K562 (cell line): ENCODE measurements at regions not wholly inside any gene's neighbourhood (a gene's known extent, or its start where the extent isn't known, plus 50 kb on each side); places are given as distances from the start of the nearest gene placed in this dataset.

Experiments
- ATAC-seq: fragments of 200-7000 bp; cut with Tn5 transposase; 3 replicates; pipeline ENCODE4 v1.9.1; 2020; ENCODE audit warnings: moderate library complexity
- BruUV-seq: library from RNA; stranded (reverse); fragments of 400-500 nt; replicated peaks from 2 replicates; lab custom pipeline; 2021; lab: Mats Ljungman, UMichigan
- CTCF ChIA-PET: fragments of 300-600 bp; formaldehyde crosslinking; extraction: SDS; loops from one replicate; lab custom pipeline; 2021; ENCODE audit warnings: low intra/inter-chr PET ratio; lab: Yijun Ruan, JAX
- POLR2A ChIA-PET: fragments of 300-600, 350-650 bp; sonication (Branson Sonifier 250); formaldehyde crosslinking; extraction: SDS; loops from one replicate; lab custom pipeline; 2021; ENCODE audit warnings: antibody characterized with exemption, inconsistent platforms; lab: Yijun Ruan, JAX
- DNase-seq, 4 experiments: peaks; one replicate each; pipeline versions ENCODE4 v3.0.0 to v3.0.0-alpha.2; 2011 to 2018; ENCODE audit warnings: low spot score in 3 of 4, mixed read lengths in 3 of 4; ENCODE audit errors: extremely low read depth in 1 of 4
- FAIRE-seq: peaks from 2 replicates; lab custom pipeline; 2011; peaks lifted over from hg19 to GRCh38; lab: Jason Lieb, UNC
- H2AFZ ChIP-seq: 2 replicates; pipeline ENCODE4 v1.6.0; 2011; ENCODE audit warnings: low read depth, low read length, control low read depth, inconsistent platforms
- H3K27ac ChIP-seq: fragments of 200-600 bp; 3 replicates; pipeline ENCODE4 v1.8.0; 2011; ENCODE audit warnings: low read depth, mild to moderate bottlenecking, control low read depth, inconsistent platforms, low read length, moderate library complexity, mixed read lengths; ENCODE audit errors: extremely low read depth
- H3K27me3 ChIP-seq, 2 experiments: fragments of 300-600 bp in 1 of 2; 2 replicates in 1 of 2; 3 replicates in 1 of 2; pipeline versions ENCODE4 v1.6.0 to v1.8.0; 2011; ENCODE audit warnings: inconsistent platforms in 2 of 2, low read length in 2 of 2, mild to moderate bottlenecking in 1 of 2, mixed read lengths in 1 of 2, moderate library complexity in 1 of 2; ENCODE audit not compliant: control insufficient read depth in 2 of 2, insufficient read depth in 2 of 2
- H3K36me3 ChIP-seq: fragments of 300-600 bp; 3 replicates; pipeline ENCODE4 v1.8.0; 2011; ENCODE audit warnings: mild to moderate bottlenecking, low read length, inconsistent platforms; ENCODE audit not compliant: control insufficient read depth, insufficient read depth
- H3K4me1 ChIP-seq, 2 experiments: fragments of 200-600 bp in 1 of 2; replicated peaks in 1 of 2; 2 replicates in 1 of 2; 3 replicates in 1 of 2; pipeline versions ENCODE4 v1.5.1 to v1.8.0; 2011; ENCODE audit warnings: inconsistent platforms in 2 of 2, low read length in 2 of 2, mild to moderate bottlenecking in 1 of 2, mixed read lengths in 1 of 2, moderate library complexity in 1 of 2; ENCODE audit not compliant: control insufficient read depth in 2 of 2, insufficient read depth in 2 of 2
- H3K4me2 ChIP-seq: 2 replicates; pipeline ENCODE4 v1.6.1; 2011; ENCODE audit warnings: low read length, control low read depth, inconsistent platforms, mixed read lengths; ENCODE audit not compliant: insufficient read depth
- H3K4me3 ChIP-seq: fragments of 200-600 bp; sonication (generic), shearing (Covaris generic); 2 replicates; pipeline ENCODE4 v1.5.1; 2016; ENCODE audit warnings: control low read depth, inconsistent platforms
- H3K79me2 ChIP-seq: fragments of 200-600 bp; 3 replicates; pipeline ENCODE4 v1.8.0; 2011; ENCODE audit warnings: low read length, inconsistent platforms; ENCODE audit not compliant: control insufficient read depth, insufficient read depth
- H3K9ac ChIP-seq, 2 experiments: 2 replicates each; pipeline versions ENCODE4 v1.6.0 to v1.6.1; 2011; ENCODE audit warnings: low read depth in 2 of 2, low read length in 2 of 2, control low read depth in 1 of 2, inconsistent platforms in 1 of 2, mild to moderate bottlenecking in 1 of 2, mixed read lengths in 1 of 2; ENCODE audit not compliant: insufficient read depth in 1 of 2
- H3K9me1 ChIP-seq: one replicate; pipeline ENCODE4 v1.6.0; 2011; ENCODE audit warnings: inconsistent platforms, mild to moderate bottlenecking, low read length, moderate library complexity; ENCODE audit not compliant: control insufficient read depth, insufficient read depth
- H3K9me3 ChIP-seq: replicated peaks from 2 replicates; pipeline ENCODE4 v1.5.1; 2011; ENCODE audit warnings: low read depth, low read length, inconsistent platforms; ENCODE audit not compliant: control insufficient read depth, insufficient read depth
- H4K20me1 ChIP-seq: replicated peaks from 2 replicates; pipeline ENCODE4 v1.6.1; 2011; ENCODE audit warnings: low read length, inconsistent platforms, mixed read lengths; ENCODE audit not compliant: control insufficient read depth, insufficient read depth
- CBFB ChIP-seq: sonication (generic); formaldehyde crosslinking; IDR thresholded peaks from 2 replicates; pipeline ENCODE4 v1.4.0; 2020; ENCODE audit warnings: mild to moderate bottlenecking, missing genetic modification reagents
- CREB3L1 ChIP-seq: fragments of 450-650 bp; IDR thresholded peaks from 2 replicates; pipeline ENCODE4 v1.6.1; 2014; ENCODE audit warnings: low read depth, mild to moderate bottlenecking, moderate library complexity, borderline replicate concordance
- HDAC3 ChIP-seq: fragments of 450-650 bp; IDR thresholded peaks from 2 replicates; pipeline ENCODE4 v1.6.1; 2018; ENCODE audit warnings: borderline replicate concordance, mild to moderate bottlenecking, moderate library complexity; ENCODE audit not compliant: partially characterized antibody
- POU5F1 ChIP-seq: fragments of 150-350 bp; IDR thresholded peaks from 2 replicates; pipeline ENCODE4 v1.6.1; 2014; ENCODE audit warnings: borderline replicate concordance, low read length, low read depth, mild to moderate bottlenecking; ENCODE audit not compliant: partially characterized antibody
- SPI1 ChIP-seq: IDR thresholded peaks from 2 replicates; pipeline ENCODE4 v1.6.1; 2011; ENCODE audit warnings: low read depth, low read length, control low read depth, borderline replicate concordance
- TFE3 ChIP-seq: fragments of 450-650 bp; formaldehyde crosslinking; IDR thresholded peaks from 2 replicates; pipeline ENCODE4 v1.4.0; 2020; ENCODE audit warnings: mild to moderate bottlenecking, mixed read lengths
- USF1 ChIP-seq: sonication (generic); formaldehyde crosslinking; IDR thresholded peaks from 2 replicates; pipeline ENCODE4 v1.9.0; 2022; ENCODE audit warnings: mild to moderate bottlenecking, missing genetic modification reagents
- ZFP1 ChIP-seq: fragments of 450-650 bp; formaldehyde crosslinking; IDR thresholded peaks from 2 replicates; pipeline ENCODE4 v1.4.0; 2020; ENCODE audit warnings: mild to moderate bottlenecking, mixed read lengths
- WGBS: fragments of 100-300 bp; shearing (Covaris generic); methylation state at CpG from one replicate; pipeline ENCODE4 v1.1.6; 2016; ENCODE audit warnings: low coverage, mixed read lengths; ENCODE audit not compliant: insufficient coverage; ENCODE audit errors: missing lambda C conversion rate; 5-methylcytosine and 5-hydroxymethylcytosine counted together
- in situ Hi-C: fragments of 300-500 bp; cut with MboI; formaldehyde crosslinking; loops from 4 replicates; pipeline ENCODE4 v1.15.0; 2018; ENCODE audit warnings: inconsistent platforms, mixed read lengths
- intact Hi-C: fragments of 100-400 bp; cut with micrococcal nuclease; formaldehyde crosslinking; loops from 2 replicates; pipeline ENCODE4 v1.14.2; 2022

GRCh38 chr6:12356983-12357972 is 67.1 kb downstream of the EDN1 start:
- H4K20me1 ChIP-seq = no peaks in the 10 kb centered on the region
- no peak for TF ChIP-seq HDAC3
- peak; percentile 86 for TF ChIP-seq SPI1
- under 1% methylated on average over 11 of the region's 11 CpGs for WGBS
- ChIA-PET POLR2A (interaction anchor here (0.7 kb wide), 1 partner anchor 1250 kb away, joined by 4 read pairs; no protein-coding TSS in a partner anchor), CTCF (no interaction called here)
- no TSS peak for BruUV-seq
- ATAC-seq (no peak), FAIRE-seq (no peak), DNase-seq (no peak)
- no peaks in the 10 kb centered on the region for H3K27me3 ChIP-seq
- H2AFZ ChIP-seq = no peak overlapping the region
- in situ Hi-C loops (no loop called here), intact Hi-C loops (no loop called here)
- no peaks in the 10 kb centered on the region for H3K79me2 ChIP-seq
- no peak overlapping the region for H3K4me2 ChIP-seq
- H3K4me1 ChIP-seq = no peaks in the 10 kb centered on the region
- no peaks in the 10 kb centered on the region for H3K9me1 ChIP-seq
- no peak overlapping the region for H3K27ac ChIP-seq
- H3K9ac ChIP-seq = no peak overlapping the region
- no peaks in the 10 kb centered on the region for H3K9me3 ChIP-seq
- no peaks in the 10 kb centered on the region for H3K36me3 ChIP-seq
- no peak overlapping the region for H3K4me3 ChIP-seq

GRCh38 chr6:12359036-12359435 is 68.9 kb downstream of the EDN1 start:
- Histone ChIP-seq H4K20me1 (no peaks in the 10 kb centered on the region), H3K79me2 (no peaks in the 10 kb centered on the region), H3K4me1 (no peaks in the 10 kb centered on the region), H3K9me1 (no peaks in the 10 kb centered on the region), H3K4me3 (no peak overlapping the region), H3K4me2 (no peak overlapping the region), H3K9me3 (no peaks in the 10 kb centered on the region), H2AFZ (no peak overlapping the region), H3K36me3 (no peaks in the 10 kb centered on the region), H3K9ac (no peak overlapping the region), H3K27me3 (no peaks in the 10 kb centered on the region), H3K27ac (no peak overlapping the region)
- POLR2A ChIA-PET = interaction anchor here (0.8 kb wide), 1 partner anchor 44 kb away, joined by 3 read pairs; no protein-coding TSS in a partner anchor
- no peak for DNase-seq
- no TSS peak for BruUV-seq
- CTCF ChIA-PET = no interaction called here
- FAIRE-seq = no peak
- in situ Hi-C loops (no loop called here), intact Hi-C loops (no loop called here)
- WGBS = 0% methylated on average over 3 of the region's 3 CpGs
- no peak for ATAC-seq
- no peak for TF ChIP-seq ZFP1
- TF ChIP-seq TFE3 (CRISPR knock-in tag) = no peak
- TF ChIP-seq POU5F1 = no peak
- no peak for TF ChIP-seq CBFB
- no peak for TF ChIP-seq CREB3L1
- no peak for TF ChIP-seq USF1 (CRISPR knock-in tag)
